HL-60 (cell line): ENCODE measurements at regions not wholly inside any gene's neighbourhood (a gene's known extent, or its start where the extent isn't known, plus 50 kb on each side); places are given as distances from the start of the nearest gene placed in this dataset.

Source experiments
- POLR2AphosphoS5 ChIP-seq: IDR thresholded peaks from 2 replicates; pipeline ENCODE4 v1.6.1; 2012; ENCODE audit warnings: low read depth
- SPI1 ChIP-seq: IDR thresholded peaks from 2 replicates; pipeline ENCODE4 v1.6.1; 2012; ENCODE audit warnings: low read depth, mild to moderate bottlenecking, borderline replicate concordance
- TF ChIP-seq, protein P1 (sequence below): IDR thresholded peaks from one replicate; pipeline ENCODE4 v1.5.1; 2011; ENCODE audit warnings: low read length, control low read depth, inconsistent platforms; ENCODE audit not compliant: insufficient read depth
- TF ChIP-seq, protein P2 (sequence below): IDR thresholded peaks from 2 replicates; pipeline ENCODE4 v1.6.1; 2012; ENCODE audit warnings: low read depth; ENCODE audit not compliant: insufficient replicate concordance

DNA sequence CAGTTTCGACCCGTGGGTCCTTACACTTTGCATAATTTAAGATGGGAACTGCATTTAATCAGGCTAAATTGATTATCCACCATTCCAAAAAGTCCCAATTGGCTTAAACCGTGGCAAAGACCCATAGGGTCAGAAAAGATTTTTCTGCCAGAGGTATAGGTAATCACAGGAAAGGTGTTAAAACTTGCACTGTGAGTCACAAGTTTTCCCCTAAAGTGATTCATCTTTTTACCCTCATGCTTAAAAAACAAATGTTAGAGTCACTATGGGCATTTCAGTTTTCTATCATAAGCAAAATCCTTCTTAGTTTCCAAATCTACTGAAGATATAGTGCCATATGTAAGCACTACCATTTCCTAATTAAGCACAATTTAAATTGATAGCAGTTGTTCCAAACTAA lies 1079.8 kb downstream of the ADGRL2 start:
- TF ChIP-seq, protein P1, sequence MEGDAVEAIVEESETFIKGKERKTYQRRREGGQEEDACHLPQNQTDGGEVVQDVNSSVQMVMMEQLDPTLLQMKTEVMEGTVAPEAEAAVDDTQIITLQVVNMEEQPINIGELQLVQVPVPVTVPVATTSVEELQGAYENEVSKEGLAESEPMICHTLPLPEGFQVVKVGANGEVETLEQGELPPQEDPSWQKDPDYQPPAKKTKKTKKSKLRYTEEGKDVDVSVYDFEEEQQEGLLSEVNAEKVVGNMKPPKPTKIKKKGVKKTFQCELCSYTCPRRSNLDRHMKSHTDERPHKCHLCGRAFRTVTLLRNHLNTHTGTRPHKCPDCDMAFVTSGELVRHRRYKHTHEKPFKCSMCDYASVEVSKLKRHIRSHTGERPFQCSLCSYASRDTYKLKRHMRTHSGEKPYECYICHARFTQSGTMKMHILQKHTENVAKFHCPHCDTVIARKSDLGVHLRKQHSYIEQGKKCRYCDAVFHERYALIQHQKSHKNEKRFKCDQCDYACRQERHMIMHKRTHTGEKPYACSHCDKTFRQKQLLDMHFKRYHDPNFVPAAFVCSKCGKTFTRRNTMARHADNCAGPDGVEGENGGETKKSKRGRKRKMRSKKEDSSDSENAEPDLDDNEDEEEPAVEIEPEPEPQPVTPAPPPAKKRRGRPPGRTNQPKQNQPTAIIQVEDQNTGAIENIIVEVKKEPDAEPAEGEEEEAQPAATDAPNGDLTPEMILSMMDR, result no peak
- TF ChIP-seq SPI1 (no peak), POLR2AphosphoS5 (no peak)
- TF ChIP-seq, protein P2, sequence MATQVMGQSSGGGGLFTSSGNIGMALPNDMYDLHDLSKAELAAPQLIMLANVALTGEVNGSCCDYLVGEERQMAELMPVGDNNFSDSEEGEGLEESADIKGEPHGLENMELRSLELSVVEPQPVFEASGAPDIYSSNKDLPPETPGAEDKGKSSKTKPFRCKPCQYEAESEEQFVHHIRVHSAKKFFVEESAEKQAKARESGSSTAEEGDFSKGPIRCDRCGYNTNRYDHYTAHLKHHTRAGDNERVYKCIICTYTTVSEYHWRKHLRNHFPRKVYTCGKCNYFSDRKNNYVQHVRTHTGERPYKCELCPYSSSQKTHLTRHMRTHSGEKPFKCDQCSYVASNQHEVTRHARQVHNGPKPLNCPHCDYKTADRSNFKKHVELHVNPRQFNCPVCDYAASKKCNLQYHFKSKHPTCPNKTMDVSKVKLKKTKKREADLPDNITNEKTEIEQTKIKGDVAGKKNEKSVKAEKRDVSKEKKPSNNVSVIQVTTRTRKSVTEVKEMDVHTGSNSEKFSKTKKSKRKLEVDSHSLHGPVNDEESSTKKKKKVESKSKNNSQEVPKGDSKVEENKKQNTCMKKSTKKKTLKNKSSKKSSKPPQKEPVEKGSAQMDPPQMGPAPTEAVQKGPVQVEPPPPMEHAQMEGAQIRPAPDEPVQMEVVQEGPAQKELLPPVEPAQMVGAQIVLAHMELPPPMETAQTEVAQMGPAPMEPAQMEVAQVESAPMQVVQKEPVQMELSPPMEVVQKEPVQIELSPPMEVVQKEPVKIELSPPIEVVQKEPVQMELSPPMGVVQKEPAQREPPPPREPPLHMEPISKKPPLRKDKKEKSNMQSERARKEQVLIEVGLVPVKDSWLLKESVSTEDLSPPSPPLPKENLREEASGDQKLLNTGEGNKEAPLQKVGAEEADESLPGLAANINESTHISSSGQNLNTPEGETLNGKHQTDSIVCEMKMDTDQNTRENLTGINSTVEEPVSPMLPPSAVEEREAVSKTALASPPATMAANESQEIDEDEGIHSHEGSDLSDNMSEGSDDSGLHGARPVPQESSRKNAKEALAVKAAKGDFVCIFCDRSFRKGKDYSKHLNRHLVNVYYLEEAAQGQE, result no peak
